ENCODE measurements at regions not wholly inside any gene's neighbourhood (a gene's known extent, or its start where the extent isn't known, plus 50 kb on each side); places are given as distances from the start of the nearest gene placed in this dataset.

- Histone ChIP-seq H2AFZ (ENCODE audit: low read depth, low read length) (no peak overlapping the region), H3K36me3 (ENCODE audit: control insufficient read depth, insufficient read depth, low read length) (no peaks in the 10 kb centered on the region), H3K4me3 (no peak overlapping the region), H3K79me2 (ENCODE audit: control insufficient read depth, insufficient read depth, low read length) (no peaks in the 10 kb centered on the region), H3K4me2 (ENCODE audit: insufficient read depth, low read length) (no peak overlapping the region), H3K4me1 (replicated peaks in 1 of 2; ENCODE audit: control insufficient read depth in 2 of 2, insufficient read depth in 2 of 2, low read length in 2 of 2) (no peaks in the 10 kb centered on the region), H3K9ac (ENCODE audit: insufficient read depth in 1 of 2, low read depth in 2 of 2, low read length in 2 of 2) (no peak overlapping the region), H3K9me1 (ENCODE audit: control insufficient read depth, insufficient read depth, low read length) (no peaks in the 10 kb centered on the region), H3K27ac (ENCODE audit: extremely low read depth, low read depth, low read length) (no peak overlapping the region), H3K27me3 (ENCODE audit: control insufficient read depth in 2 of 2, insufficient read depth in 2 of 2, low read length in 2 of 2) (no peaks in the 10 kb centered on the region), H3K9me3 (replicated peaks; ENCODE audit: control insufficient read depth, insufficient read depth, low read depth, low read length) (no peaks in the 10 kb centered on the region), H4K20me1 (replicated peaks; ENCODE audit: control insufficient read depth, insufficient read depth, low read length) (no peaks in the 10 kb centered on the region)
- under 1% methylated on average over 13 of the region's 18 CpGs for WGBS (ENCODE audit: insufficient coverage, low coverage, missing lambda C conversion rate)
- in situ Hi-C loops (cut with MboI): no loop called here
- ATAC-seq: no peak
- no TSS peak for BruUV-seq (replicated peaks)
- DNase-seq (ENCODE audit: extremely low read depth in 1 of 4, low spot score in 3 of 4): no peak
- ChIA-PET CTCF (ENCODE audit: low intra/inter-chr PET ratio) (no interaction called here), POLR2A (no interaction called here)
- intact Hi-C loops (cut with micrococcal nuclease): no loop called here
- TF ChIP-seq PHTF2 (CRISPR knock-in tag; IDR thresholded peaks at IDR 0.05): no peak
- no peak for TF ChIP-seq SIX5 (IDR thresholded peaks at IDR 0.05; ENCODE audit: borderline replicate concordance in 1 of 2, insufficient read depth in 1 of 2, low read depth in 1 of 2, low read length in 2 of 2)
- TF ChIP-seq CHD2 (IDR thresholded peaks at IDR 0.05; ENCODE audit: low read depth, low read length): no peak
- no peak for TF ChIP-seq TEAD4 (IDR thresholded peaks at IDR 0.05; ENCODE audit: low read length)
- TF ChIP-seq TEAD4 (CRISPR knock-in tag; IDR thresholded peaks at IDR 0.05; ENCODE audit: borderline replicate concordance): no peak
- TF ChIP-seq DNMT1 (IDR thresholded peaks at IDR 0.05): no peak
- TF ChIP-seq MTA3 (IDR thresholded peaks at IDR 0.05; ENCODE audit: borderline replicate concordance): no peak
- TF ChIP-seq SNAPC5 (CRISPR knock-in tag; IDR thresholded peaks at IDR 0.05): no peak
- TF ChIP-seq BDP1 (IDR thresholded peaks at IDR 0.05; ENCODE audit: insufficient read depth, insufficient read length): no peak
- TF ChIP-seq, protein P1, sequence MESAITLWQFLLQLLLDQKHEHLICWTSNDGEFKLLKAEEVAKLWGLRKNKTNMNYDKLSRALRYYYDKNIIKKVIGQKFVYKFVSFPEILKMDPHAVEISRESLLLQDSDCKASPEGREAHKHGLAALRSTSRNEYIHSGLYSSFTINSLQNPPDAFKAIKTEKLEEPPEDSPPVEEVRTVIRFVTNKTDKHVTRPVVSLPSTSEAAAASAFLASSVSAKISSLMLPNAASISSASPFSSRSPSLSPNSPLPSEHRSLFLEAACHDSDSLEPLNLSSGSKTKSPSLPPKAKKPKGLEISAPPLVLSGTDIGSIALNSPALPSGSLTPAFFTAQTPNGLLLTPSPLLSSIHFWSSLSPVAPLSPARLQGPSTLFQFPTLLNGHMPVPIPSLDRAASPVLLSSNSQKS (CRISPR knock-in tag; IDR thresholded peaks at IDR 0.05): no peak
- TF ChIP-seq ZNF280A (IDR thresholded peaks at IDR 0.05; ENCODE audit: low read depth, partially characterized antibody): no peak
- no peak for TF ChIP-seq L3MBTL2 (IDR thresholded peaks at IDR 0.05)
- no peak for TF ChIP-seq PTBP1 (IDR thresholded peaks at IDR 0.05; ENCODE audit: low read depth, low read length)
- TF ChIP-seq ZNF143 (CRISPR knock-in tag; IDR thresholded peaks at IDR 0.05): no peak
- no peak for TF ChIP-seq DDX20 (tag; IDR thresholded peaks at IDR 0.05; ENCODE audit: low read depth)
- no peak for TF ChIP-seq ZHX1 (conservative IDR thresholded peaks at IDR 0.05; ENCODE audit: low read length)
- TF ChIP-seq IRF2 (CRISPR knock-in tag; IDR thresholded peaks at IDR 0.05): no peak
- no peak for FAIRE-seq
Observed at GRCh38 chr9:13568841-13569601, 289.5 kb upstream of the MPDZ start.

All from K562 (cell line).